Activated B cell treated with CpG ODN at 0.5 μM for 24 hours (primary cell): ENCODE measurements at regions not wholly inside any gene's neighbourhood (a gene's known extent, or its start where the extent isn't known, plus 50 kb on each side); places are given as distances from the start of the nearest gene placed in this dataset.

Experiments
- ATAC-seq: fragments of 200-7000 bp; cut with Tn5 transposase; one replicate; pipeline ENCODE4 v1.10.0; 2021; ENCODE audit warnings: low read depth, mild to moderate bottlenecking, moderate library complexity
- CTCF ChIA-PET: fragments of 350-600 bp; sonication (Branson Sonifier 250); formaldehyde crosslinking; loops from one replicate; lab custom pipeline; 2021; ENCODE audit warnings: antibody characterized with exemption; lab: Charles Lee
- POLR2A ChIA-PET: fragments of 350-600 bp; sonication (Branson Sonifier 250); formaldehyde crosslinking; loops from one replicate; lab custom pipeline; 2021; ENCODE audit warnings: antibody characterized with exemption; lab: Charles Lee
- DNase-seq: peaks from one replicate; pipeline ENCODE4 v3.0.0; 2022
- H3K27ac Mint-ChIP-seq: one replicate; pipeline ENCODE4 v1.8.0; 2020; ENCODE audit warnings: mixed read lengths
- H3K27me3 Mint-ChIP-seq: one replicate; pipeline ENCODE4 v1.8.0; 2021; ENCODE audit warnings: mixed read lengths
- H3K36me3 Mint-ChIP-seq: one replicate; pipeline ENCODE4 v1.8.0; 2021; ENCODE audit warnings: low read depth, mixed read lengths
- H3K4me1 Mint-ChIP-seq: one replicate; pipeline ENCODE4 v1.8.0; 2021; ENCODE audit warnings: mixed read lengths
- H3K4me3 Mint-ChIP-seq: one replicate; pipeline ENCODE4 v1.8.0; 2020; ENCODE audit warnings: mild to moderate bottlenecking, mixed read lengths
- H3K9me3 Mint-ChIP-seq: one replicate; pipeline ENCODE4 v1.8.0; 2020; ENCODE audit warnings: mixed read lengths
- CTCF ChIP-seq: fragments of 200-600 bp; IDR thresholded peaks from one replicate; pipeline ENCODE4 v1.8.0; 2022; ENCODE audit warnings: antibody characterized with exemption, mild to moderate bottlenecking
- intact Hi-C: fragments of 100-400 bp; cut with micrococcal nuclease; formaldehyde crosslinking; loops from one replicate; pipeline ENCODE4 v1.15.1; 2024

- CTCF ChIA-PET: no interaction called here
- H3K4me3 Mint-ChIP-seq: no peak overlapping the region
- POLR2A ChIA-PET: no interaction called here
- no peak overlapping the region for H3K27ac Mint-ChIP-seq
- H3K36me3 Mint-ChIP-seq: no peaks in the 10 kb centered on the region
- peaks cover 7% of the 10 kb centered on the region for H3K27me3 Mint-ChIP-seq
- H3K9me3 Mint-ChIP-seq: no peaks in the 10 kb centered on the region
- ATAC-seq: no peak
- no peaks in the 10 kb centered on the region for H3K4me1 Mint-ChIP-seq
- TF ChIP-seq CTCF: no peak
- intact Hi-C loops: no loop called here
- no peak for DNase-seq
Measured at GRCh38 chr1:232273011-232273410, 356.9 kb downstream of the SIPA1L2 start.

- Mint-ChIP-seq H3K9me3 (no peaks in the 10 kb centered on the region), H3K4me1 (no peaks in the 10 kb centered on the region), H3K27ac (no peak overlapping the region), H3K36me3 (no peaks in the 10 kb centered on the region), H3K27me3 (peaks cover 7% of the 10 kb centered on the region), H3K4me3 (no peak overlapping the region)
- DNase-seq (no peak), ATAC-seq (no peak)
- intact Hi-C loops: no loop called here
- TF ChIP-seq CTCF: no peak
- ChIA-PET POLR2A (no interaction called here), CTCF (no interaction called here)
Measured at GRCh38 chr1:232271991-232272589, 357.8 kb downstream of the SIPA1L2 start.

GRCh38 chr1:232271299-232271698 lies 358.6 kb downstream of the SIPA1L2 start:
- intact Hi-C loops: no loop called here
- no peak overlapping the region for H3K4me3 Mint-ChIP-seq
- TF ChIP-seq CTCF: no peak
- H3K9me3 Mint-ChIP-seq: no peaks in the 10 kb centered on the region
- H3K4me1 Mint-ChIP-seq: no peaks in the 10 kb centered on the region
- H3K27me3 Mint-ChIP-seq: peaks cover 4% of the 10 kb centered on the region
- ChIA-PET POLR2A (no interaction called here), CTCF (no interaction called here)
- ATAC-seq (no peak), DNase-seq (no peak)
- no peak overlapping the region for H3K27ac Mint-ChIP-seq
- no peaks in the 10 kb centered on the region for H3K36me3 Mint-ChIP-seq

- H3K27ac Mint-ChIP-seq: no peak overlapping the region
- POLR2A ChIA-PET: no interaction called here
- H3K36me3 Mint-ChIP-seq: no peaks in the 10 kb centered on the region
- ATAC-seq: no peak
- no peak overlapping the region for H3K4me3 Mint-ChIP-seq
- CTCF ChIA-PET: no interaction called here
- no peaks in the 10 kb centered on the region for H3K4me1 Mint-ChIP-seq
- no peaks in the 10 kb centered on the region for H3K9me3 Mint-ChIP-seq
- DNase-seq: no peak
- TF ChIP-seq CTCF: no peak
- intact Hi-C loops: no loop called here
- H3K27me3 Mint-ChIP-seq: peaks cover 3% of the 10 kb centered on the region
Measured at GRCh38 chr1:232269988-232270387, 359.9 kb downstream of the SIPA1L2 start.

- ChIA-PET CTCF (no interaction called here), POLR2A (no interaction called here)
- intact Hi-C loops: no loop called here
- DNase-seq: no peak
- H3K4me3 Mint-ChIP-seq: no peak overlapping the region
- H3K4me1 Mint-ChIP-seq: no peaks in the 10 kb centered on the region
- H3K9me3 Mint-ChIP-seq: no peaks in the 10 kb centered on the region
- H3K36me3 Mint-ChIP-seq: no peaks in the 10 kb centered on the region
- no peak for TF ChIP-seq CTCF
- no peak overlapping the region for H3K27ac Mint-ChIP-seq
- peaks cover 6% of the 10 kb centered on the region for H3K27me3 Mint-ChIP-seq
- ATAC-seq: no peak
Measured at GRCh38 chr1:232267837-232268598, 361.9 kb downstream of the SIPA1L2 start.
